HG03060 (cell line): ENCODE measurements at regions not wholly inside any gene's neighbourhood (a gene's known extent, or its start where the extent isn't known, plus 50 kb on each side); places are given as distances from the start of the nearest gene placed in this dataset.
"Not testable (repeated sequence)": the region's sequence is repeated elsewhere in the genome, so short reads cannot be mapped to it uniquely, and the experiment has no call there.

Source experiments
- ATAC-seq: cut with Tn5 transposase; IDR thresholded peaks from one replicate; pipeline ENCODE4 v1.9.1; 2021; ENCODE audit warnings: low read depth, moderate number of reproducible peaks; ENCODE audit not compliant: unreplicated experiment

- no peak for ATAC-seq
Measured at GRCh38 chrX:46178763-46179162, 366.5 kb downstream of the ZNF674 start.

- no peak for ATAC-seq
Measured at GRCh38 chrX:46173159-46173558, 372.1 kb downstream of the ZNF674 start.

- not testable (repeated sequence) for ATAC-seq
Measured at GRCh38 chrX:46171457-46171856, 373.8 kb downstream of the ZNF674 start.

- ATAC-seq = no peak
Measured at GRCh38 chrX:46169808-46170207, 375.4 kb downstream of the ZNF674 start.

- ATAC-seq = no peak
Measured at GRCh38 chrX:46168254-46168653, 377.0 kb downstream of the ZNF674 start.

- no peak for ATAC-seq
Measured at GRCh38 chrX:46165866-46166265, 379.4 kb downstream of the ZNF674 start.

GRCh38 chrX:46165411-46165810, 379.8 kb downstream of the ZNF674 start:
- ATAC-seq = no peak

GRCh38 chrX:46152756-46153155, 392.5 kb downstream of the ZNF674 start:
- ATAC-seq = no peak

- not testable (repeated sequence) for ATAC-seq
Measured at GRCh38 chrX:46151332-46151731, 393.9 kb downstream of the ZNF674 start.

GRCh38 chrX:46144566-46144965, 400.7 kb downstream of the ZNF674 start:
- ATAC-seq = no peak

GRCh38 chrX:46140272-46140671, 404.9 kb downstream of the ZNF674 start:
- no peak for ATAC-seq

- ATAC-seq = no peak
Measured at GRCh38 chrX:46130247-46130646, 415.0 kb downstream of the ZNF674 start.

GRCh38 chrX:46125111-46125510, 420.1 kb downstream of the ZNF674 start:
- no peak for ATAC-seq

- no peak for ATAC-seq
Measured at GRCh38 chrX:46117234-46117633, 428.0 kb downstream of the ZNF674 start.

GRCh38 chrX:46087310-46087709, 457.9 kb downstream of the ZNF674 start:
- not testable (repeated sequence) for ATAC-seq

- not testable (repeated sequence) for ATAC-seq
Measured at GRCh38 chrX:46080121-46080520, 465.1 kb downstream of the ZNF674 start.

GRCh38 chrX:46072791-46073190, 472.4 kb downstream of the ZNF674 start:
- ATAC-seq = no peak

- ATAC-seq = no peak
Measured at GRCh38 chrX:46072372-46072771, 472.8 kb downstream of the ZNF674 start.

- ATAC-seq = no peak
Measured at GRCh38 chrX:46070421-46070820, 474.8 kb downstream of the ZNF674 start.

- no peak for ATAC-seq
Measured at GRCh38 chrX:46059316-46059715, 485.9 kb downstream of the ZNF674 start.

GRCh38 chrX:46044486-46044885, 500.7 kb downstream of the ZNF674 start:
- ATAC-seq = no peak

GRCh38 chrX:46040001-46040400, 505.2 kb downstream of the ZNF674 start:
- ATAC-seq = no peak

GRCh38 chrX:46039526-46039925, 505.7 kb downstream of the ZNF674 start:
- no peak for ATAC-seq
